Endodermal cell (in vitro differentiated cells): ENCODE measurements at regions not wholly inside any gene's neighbourhood (a gene's known extent, or its start where the extent isn't known, plus 50 kb on each side); places are given as distances from the start of the nearest gene placed in this dataset.

ENCODE experiments used
- DNase-seq: peaks from one replicate; pipeline ENCODE4 v3.0.0-alpha.2; 2017
- H3K27ac ChIP-seq: 2 replicates; pipeline ENCODE4 v1.5.1; 2013; ENCODE audit warnings: mild to moderate bottlenecking, low read depth, low read length, moderate library complexity
- H3K27me3 ChIP-seq: 2 replicates; pipeline ENCODE4 v1.6.1; 2013; ENCODE audit warnings: mild to moderate bottlenecking, low read length, moderate library complexity; ENCODE audit not compliant: insufficient read depth, control insufficient read depth, poor library complexity, severe bottlenecking
- H3K36me3 ChIP-seq: 2 replicates; pipeline ENCODE4 v1.7.0; 2013; ENCODE audit warnings: mild to moderate bottlenecking, low read length, moderate library complexity; ENCODE audit not compliant: control insufficient read depth, insufficient read depth
- H3K4me1 ChIP-seq: one replicate; pipeline ENCODE4 v1.7.0; 2013; ENCODE audit warnings: low read length; ENCODE audit not compliant: control insufficient read depth, insufficient read depth
- H3K4me3 ChIP-seq: 2 replicates; pipeline ENCODE4 v1.5.1; 2013; ENCODE audit warnings: mild to moderate bottlenecking, low read length, moderate library complexity
- H3K9ac ChIP-seq: 2 replicates; pipeline ENCODE4 v1.6.1; 2013; ENCODE audit warnings: mild to moderate bottlenecking, low read length, moderate library complexity; ENCODE audit not compliant: poor library complexity, severe bottlenecking; ENCODE audit errors: extremely low read depth
- H3K9me3 ChIP-seq: 2 replicates; pipeline ENCODE4 v1.6.1; 2013; ENCODE audit warnings: mild to moderate bottlenecking, low read length, moderate library complexity; ENCODE audit not compliant: control insufficient read depth
- H3K27ac Mint-ChIP-seq: 2 replicates; pipeline ENCODE4 v1.8.0; 2020; ENCODE audit warnings: mixed read lengths
- H3K27me3 Mint-ChIP-seq: 2 replicates; pipeline ENCODE4 v1.8.0; 2021; ENCODE audit warnings: mild to moderate bottlenecking, mixed read lengths; ENCODE audit not compliant: insufficient read depth
- H3K36me3 Mint-ChIP-seq: 2 replicates; pipeline ENCODE4 v1.8.0; 2020; ENCODE audit warnings: low read depth, mixed read lengths
- H3K4me1 Mint-ChIP-seq: 2 replicates; pipeline ENCODE4 v1.8.0; 2020; ENCODE audit warnings: mixed read lengths
- H3K4me3 Mint-ChIP-seq: 2 replicates; pipeline ENCODE4 v1.8.0; 2020; ENCODE audit warnings: mild to moderate bottlenecking, moderate library complexity, mixed read lengths
- H3K9me3 Mint-ChIP-seq: 2 replicates; pipeline ENCODE4 v1.8.0; 2020; ENCODE audit warnings: mild to moderate bottlenecking, mixed read lengths
- CTCF ChIP-seq: fragments of 200-600 bp; sonication (generic); conservative IDR thresholded peaks from 2 replicates; pipeline ENCODE4 v1.5.0; 2021; ENCODE audit warnings: antibody characterized with exemption, mild to moderate bottlenecking
- WGBS, 2 experiments: methylation state at CpG; one replicate each; pipeline versions ENCODE4 v1.1.5 to v1.1.7; 2013; ENCODE audit warnings: missing lambda C conversion rate in 2 of 2, mixed read lengths in 1 of 2; ENCODE audit not compliant: insufficient coverage in 1 of 2, insufficient read length in 1 of 2; 5-methylcytosine and 5-hydroxymethylcytosine counted together

- H3K4me3 ChIP-seq: no peak overlapping the region
- H3K36me3 ChIP-seq: no peaks in the 10 kb centered on the region
- no peak for DNase-seq
- peaks cover 60% of the 10 kb centered on the region for H3K27me3 Mint-ChIP-seq
- WGBS, 2 experiments: 76% methylated on average over 14 to 15 of the region's 15 CpGs
- peaks cover 17% of the 10 kb centered on the region for H3K4me1 Mint-ChIP-seq
- no peaks in the 10 kb centered on the region for H3K9me3 ChIP-seq
- TF ChIP-seq CTCF: no peak
- H3K9me3 Mint-ChIP-seq: no peaks in the 10 kb centered on the region
- H3K9ac ChIP-seq: no peak overlapping the region
- H3K27ac Mint-ChIP-seq: no peak overlapping the region
- no peaks in the 10 kb centered on the region for H3K4me1 ChIP-seq
- peaks cover 13% of the 10 kb centered on the region for H3K27me3 ChIP-seq
- no peak overlapping the region for H3K27ac ChIP-seq
- H3K4me3 Mint-ChIP-seq: no peak overlapping the region
- H3K36me3 Mint-ChIP-seq: no peaks in the 10 kb centered on the region
Observed at GRCh38 chr9:129432297-129433154, 188.4 kb downstream of the C9orf50 start.

GRCh38 chr9:129430940-129431643 is 189.8 kb downstream of the C9orf50 start:
- H3K4me1 Mint-ChIP-seq: peaks cover 6% of the 10 kb centered on the region
- WGBS, 2 experiments: 89 to 94% methylated on average over 15 to 18 of the region's 18 CpGs
- Histone ChIP-seq H3K9ac (no peak overlapping the region), H3K27ac (no peak overlapping the region), H3K36me3 (no peaks in the 10 kb centered on the region), H3K4me1 (no peaks in the 10 kb centered on the region), H3K4me3 (no peak overlapping the region), H3K9me3 (no peaks in the 10 kb centered on the region), H3K27me3 (peaks cover 2% of the 10 kb centered on the region)
- TF ChIP-seq CTCF: no peak
- peaks cover 54% of the 10 kb centered on the region for H3K27me3 Mint-ChIP-seq
- no peaks in the 10 kb centered on the region for H3K9me3 Mint-ChIP-seq
- DNase-seq: peak; percentile 41
- H3K27ac Mint-ChIP-seq: no peak overlapping the region
- no peak overlapping the region for H3K4me3 Mint-ChIP-seq
- no peaks in the 10 kb centered on the region for H3K36me3 Mint-ChIP-seq

- H3K4me1 ChIP-seq: no peaks in the 10 kb centered on the region
- no peak overlapping the region for H3K9ac ChIP-seq
- H3K27ac Mint-ChIP-seq: no peak overlapping the region
- H3K27me3 Mint-ChIP-seq: peaks cover 34% of the 10 kb centered on the region
- WGBS, 2 experiments: 83 to 93% methylated on average over 5 to 9 of the region's 9 CpGs
- no peaks in the 10 kb centered on the region for H3K36me3 Mint-ChIP-seq
- peak; percentile 37 for DNase-seq
- no peaks in the 10 kb centered on the region for H3K36me3 ChIP-seq
- no peak for TF ChIP-seq CTCF
- no peaks in the 10 kb centered on the region for H3K9me3 Mint-ChIP-seq
- H3K4me1 Mint-ChIP-seq: peaks cover 4% of the 10 kb centered on the region
- no peaks in the 10 kb centered on the region for H3K27me3 ChIP-seq
- no peak overlapping the region for H3K4me3 Mint-ChIP-seq
- no peak overlapping the region for H3K4me3 ChIP-seq
- H3K9me3 ChIP-seq: no peaks in the 10 kb centered on the region
- peak overlapping the region; percentile 83 for H3K27ac ChIP-seq
Observed at GRCh38 chr9:129428864-129429577, 191.9 kb downstream of the C9orf50 start.
